RWPE1 (cell line): ENCODE measurements at regions not wholly inside any gene's neighbourhood (a gene's known extent, or its start where the extent isn't known, plus 50 kb on each side); places are given as distances from the start of the nearest gene placed in this dataset.

ENCODE experiments used
- CTCF ChIA-PET: fragments of 350-600 bp; sonication (Branson Sonifier 250); formaldehyde crosslinking; extraction: SDS; loops from one replicate; lab custom pipeline; 2021; lab: Yijun Ruan, JAX
- POLR2A ChIA-PET: fragments of 400-600 bp; formaldehyde crosslinking; extraction: SDS; loops from one replicate; lab custom pipeline; 2020; ENCODE audit warnings: antibody characterized with exemption; ENCODE audit not compliant: low non-redundant PET; lab: Yijun Ruan, JAX
- DNase-seq: peaks from one replicate; pipeline ENCODE4 v3.0.0; 2012; ENCODE audit warnings: low spot score
- H3K27ac ChIP-seq: fragments of 450-650 bp; 2 replicates; pipeline ENCODE4 v1.5.1; 2017
- CTCF ChIP-seq: fragments of 450-650 bp; conservative IDR thresholded peaks from 2 replicates; pipeline ENCODE4 v1.5.1; 2017; ENCODE audit warnings: low read depth, mild to moderate bottlenecking

GRCh38 chr2:6412533-6413091 is 453.1 kb downstream of the CMPK2 start:
- H3K27ac ChIP-seq: no peak overlapping the region
- no peak for DNase-seq
- TF ChIP-seq CTCF: no peak
- ChIA-PET POLR2A (no interaction called here), CTCF (interaction anchor here (0.7 kb wide), 1 partner anchor 9 kb away, joined by 4 read pairs; no protein-coding TSS in a partner anchor)

DNA sequence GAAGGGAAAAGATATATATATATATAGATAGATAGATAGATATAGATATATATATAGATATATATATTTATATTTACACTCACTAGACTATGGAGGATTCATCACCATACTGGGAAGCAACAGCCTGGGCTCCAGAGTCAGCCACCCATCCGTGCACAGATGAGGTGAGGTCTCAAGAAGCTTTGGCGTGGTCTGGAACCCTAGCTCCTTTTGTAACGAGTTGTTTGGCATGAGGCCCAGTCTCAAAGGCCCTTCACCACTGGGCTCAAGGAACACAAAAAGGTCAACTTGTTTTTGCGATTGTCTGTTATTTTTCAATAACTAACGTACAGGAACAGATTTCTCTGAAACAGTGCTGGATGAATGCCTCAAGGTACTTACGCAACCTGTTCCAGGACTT is 448.7 kb downstream of the CMPK2 start:
- POLR2A ChIA-PET: no interaction called here
- CTCF ChIA-PET: no interaction called here
- DNase-seq: no peak
- no peak for TF ChIP-seq CTCF
- H3K27ac ChIP-seq: no peak overlapping the region

DNA sequence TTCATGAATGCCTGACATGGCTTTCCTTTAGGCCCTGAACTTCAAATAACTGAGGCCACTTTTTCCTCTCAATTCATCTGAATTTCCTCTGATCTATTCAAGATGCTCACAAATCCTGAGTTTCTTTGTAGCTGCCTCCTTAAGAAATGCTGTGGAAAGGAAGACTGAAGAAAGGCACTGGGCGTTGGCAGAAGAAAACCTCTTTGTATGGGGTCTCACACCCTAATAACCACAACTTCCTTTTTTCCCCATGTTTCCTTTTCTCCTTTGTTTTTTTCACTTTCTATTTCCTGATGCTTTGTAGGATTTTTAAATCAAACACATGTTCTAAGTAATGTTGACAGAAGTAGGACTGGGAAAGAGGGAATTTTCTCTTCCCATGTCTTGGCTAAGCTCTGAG is 447.4 kb downstream of the CMPK2 start:
- ChIA-PET POLR2A (no interaction called here), CTCF (no interaction called here)
- DNase-seq: no peak
- no peak overlapping the region for H3K27ac ChIP-seq
- TF ChIP-seq CTCF: no peak

DNA sequence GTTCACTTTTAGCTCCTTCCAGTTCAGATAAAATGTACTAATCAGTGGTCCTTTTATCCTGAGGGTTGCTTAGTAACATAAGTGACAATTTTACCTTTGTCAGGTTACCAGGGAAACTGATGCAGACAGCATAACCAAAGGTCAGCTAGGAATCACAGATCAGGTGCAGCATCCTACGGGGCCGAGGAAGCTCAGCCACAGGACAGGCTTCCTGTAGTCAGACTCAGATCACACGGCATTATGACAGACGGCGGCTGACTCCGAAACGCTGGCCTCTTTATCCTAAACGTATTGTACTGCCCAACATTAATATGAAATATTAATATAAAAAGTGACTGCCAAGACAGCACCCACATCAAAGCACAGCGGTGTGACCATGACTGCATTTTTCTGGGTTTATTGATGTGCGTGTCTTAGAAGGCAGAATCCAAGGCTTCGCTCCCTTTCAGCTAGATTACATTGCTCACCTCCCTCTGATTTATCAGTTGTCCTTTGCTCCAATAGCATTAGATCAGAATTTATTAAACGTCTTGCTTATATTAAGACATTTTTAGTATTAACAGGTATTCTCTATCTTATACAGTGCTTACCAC is 444.5 kb downstream of the CMPK2 start:
- ChIA-PET POLR2A (interaction anchor here (0.6 kb wide), 1 partner anchor 9 kb away, joined by 4 read pairs; no protein-coding TSS in a partner anchor), CTCF (no interaction called here)
- TF ChIP-seq CTCF: no peak
- no peak overlapping the region for H3K27ac ChIP-seq
- no peak for DNase-seq

DNA sequence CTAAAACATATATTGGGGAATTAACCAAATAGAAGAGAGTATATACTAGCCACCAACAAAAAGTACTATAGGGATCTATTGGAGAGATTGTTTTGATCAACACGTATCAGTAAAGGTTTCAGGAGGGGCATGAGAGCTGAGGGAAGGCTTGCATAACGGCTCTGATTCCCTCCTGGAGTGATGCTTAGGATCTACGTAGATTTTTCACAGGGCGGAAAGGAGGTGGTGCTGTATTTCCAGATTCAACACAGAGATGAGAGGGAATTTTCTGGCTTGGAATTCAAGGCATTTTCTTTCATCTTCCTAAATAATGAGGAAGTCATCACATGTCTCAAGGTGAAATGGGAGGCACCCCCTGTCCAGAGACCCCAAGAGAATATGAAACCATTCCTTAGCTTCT is 443.8 kb downstream of the CMPK2 start:
- ChIA-PET POLR2A (no interaction called here), CTCF (no interaction called here)
- TF ChIP-seq CTCF: no peak
- no peak for DNase-seq
- H3K27ac ChIP-seq: no peak overlapping the region

- DNase-seq: no peak
Measured at GRCh38 chr2:6423157-6423556, 442.6 kb downstream of the CMPK2 start.

More at GRCh38 chr2:6423157-6423556, 442.6 kb downstream of the CMPK2 start:
- TF ChIP-seq CTCF: no peak
- H3K27ac ChIP-seq: no peak overlapping the region
- POLR2A ChIA-PET: no interaction called here
- CTCF ChIA-PET: interaction anchor here (0.7 kb wide), 1 partner anchor 1907 kb away, joined by 3 read pairs; no protein-coding TSS in a partner anchor
